GM23338 (cell line): ENCODE measurements at regions not wholly inside any gene's neighbourhood (a gene's known extent, or its start where the extent isn't known, plus 50 kb on each side); places are given as distances from the start of the nearest gene placed in this dataset.

Source experiments
- CREB1 ChIP-seq: fragments of 250-450 bp; sonication (Bioruptor Pico); IDR thresholded peaks from 2 replicates; pipeline ENCODE4 v1.5.0; 2020; ENCODE audit warnings: low read depth, mild to moderate bottlenecking, moderate library complexity
- CTCF ChIP-seq, 2 experiments: fragments of 200-600 bp in 1 of 2; sonication (generic) in 1 of 2; conservative IDR thresholded peaks; 2 replicates each; pipeline versions ENCODE4 v1.5.1 to v1.6.1; 2016 to 2017; ENCODE audit warnings: antibody characterized with exemption in 2 of 2, low read depth in 2 of 2, mild to moderate bottlenecking in 2 of 2, moderate library complexity in 1 of 2
- ETS1 ChIP-seq: IDR thresholded peaks from 2 replicates; pipeline ENCODE4 v1.6.1; 2016; ENCODE audit warnings: antibody characterized with exemption
- EZH2 ChIP-seq: fragments of 200-600 bp; sonication (generic); IDR thresholded peaks from one replicate; pipeline ENCODE4 v1.8.0; 2017; ENCODE audit warnings: antibody characterized with exemption, mild to moderate bottlenecking, low read depth; ENCODE audit not compliant: unreplicated experiment
- EZH2phosphoT487 ChIP-seq: fragments of 200-600 bp; sonication (generic); IDR thresholded peaks from one replicate; pipeline ENCODE4 v1.8.1; 2018; ENCODE audit warnings: antibody characterized with exemption; ENCODE audit not compliant: unreplicated experiment
- JUNB ChIP-seq: IDR thresholded peaks from one replicate; pipeline ENCODE4 v1.6.1; 2016; ENCODE audit warnings: antibody characterized with exemption; ENCODE audit not compliant: unreplicated experiment
- NANOG ChIP-seq: IDR thresholded peaks from 2 replicates; pipeline ENCODE4 v1.6.1; 2016; ENCODE audit warnings: antibody characterized with exemption, borderline replicate concordance
- POLR2AphosphoS5 ChIP-seq: IDR thresholded peaks from 2 replicates; pipeline ENCODE4 v1.6.1; 2016; ENCODE audit warnings: antibody characterized with exemption, low read depth
- STAT1 ChIP-seq: IDR thresholded peaks from one replicate; pipeline ENCODE4 v1.6.1; 2016; ENCODE audit warnings: antibody characterized with exemption; ENCODE audit not compliant: unreplicated experiment
- TF ChIP-seq, protein P1 (sequence below): IDR thresholded peaks from one replicate; pipeline ENCODE4 v1.6.1; 2018; ENCODE audit warnings: antibody characterized with exemption; ENCODE audit not compliant: unreplicated experiment

- no peak for TF ChIP-seq CTCF (conservative IDR thresholded peaks at IDR 0.05; ENCODE audit: low read depth in 2 of 2)
- TF ChIP-seq CREB1 (CRISPR knock-in tag): no peak
- TF ChIP-seq JUNB: no peak
- TF ChIP-seq POLR2AphosphoS5: no peak
- no peak for TF ChIP-seq EZH2phosphoT487
- no peak for TF ChIP-seq EZH2
- TF ChIP-seq, protein P1, sequence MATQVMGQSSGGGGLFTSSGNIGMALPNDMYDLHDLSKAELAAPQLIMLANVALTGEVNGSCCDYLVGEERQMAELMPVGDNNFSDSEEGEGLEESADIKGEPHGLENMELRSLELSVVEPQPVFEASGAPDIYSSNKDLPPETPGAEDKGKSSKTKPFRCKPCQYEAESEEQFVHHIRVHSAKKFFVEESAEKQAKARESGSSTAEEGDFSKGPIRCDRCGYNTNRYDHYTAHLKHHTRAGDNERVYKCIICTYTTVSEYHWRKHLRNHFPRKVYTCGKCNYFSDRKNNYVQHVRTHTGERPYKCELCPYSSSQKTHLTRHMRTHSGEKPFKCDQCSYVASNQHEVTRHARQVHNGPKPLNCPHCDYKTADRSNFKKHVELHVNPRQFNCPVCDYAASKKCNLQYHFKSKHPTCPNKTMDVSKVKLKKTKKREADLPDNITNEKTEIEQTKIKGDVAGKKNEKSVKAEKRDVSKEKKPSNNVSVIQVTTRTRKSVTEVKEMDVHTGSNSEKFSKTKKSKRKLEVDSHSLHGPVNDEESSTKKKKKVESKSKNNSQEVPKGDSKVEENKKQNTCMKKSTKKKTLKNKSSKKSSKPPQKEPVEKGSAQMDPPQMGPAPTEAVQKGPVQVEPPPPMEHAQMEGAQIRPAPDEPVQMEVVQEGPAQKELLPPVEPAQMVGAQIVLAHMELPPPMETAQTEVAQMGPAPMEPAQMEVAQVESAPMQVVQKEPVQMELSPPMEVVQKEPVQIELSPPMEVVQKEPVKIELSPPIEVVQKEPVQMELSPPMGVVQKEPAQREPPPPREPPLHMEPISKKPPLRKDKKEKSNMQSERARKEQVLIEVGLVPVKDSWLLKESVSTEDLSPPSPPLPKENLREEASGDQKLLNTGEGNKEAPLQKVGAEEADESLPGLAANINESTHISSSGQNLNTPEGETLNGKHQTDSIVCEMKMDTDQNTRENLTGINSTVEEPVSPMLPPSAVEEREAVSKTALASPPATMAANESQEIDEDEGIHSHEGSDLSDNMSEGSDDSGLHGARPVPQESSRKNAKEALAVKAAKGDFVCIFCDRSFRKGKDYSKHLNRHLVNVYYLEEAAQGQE: no peak
- no peak for TF ChIP-seq STAT1
- TF ChIP-seq NANOG: no peak
- TF ChIP-seq ETS1: no peak
Measured at GRCh38 chr3:178120367-178120766, 415.9 kb upstream of the KCNMB2 start.
